Heart right ventricle (tissue), 16 donors: ENCODE measurements at regions not wholly inside any gene's neighbourhood (a gene's known extent, or its start where the extent isn't known, plus 50 kb on each side); places are given as distances from the start of the nearest gene placed in this dataset.

Experiments
- ATAC-seq, 8 donors: fragments of 200-7000 bp; cut with Tn5 transposase; one replicate each; pipeline ENCODE4 v1.9.1; 2020; ENCODE audit warnings: mild to moderate bottlenecking in 8 of 8, moderate library complexity in 8 of 8, moderate number of reproducible peaks in 1 of 8
- DNase-seq, 2 donors: peaks; one replicate each; pipeline ENCODE4 v3.0.0-alpha.2; 2020
- H3K27ac ChIP-seq, 10 donors: fragments of 200-600 bp; sonication (generic) in 2 of 10; one replicate each; pipeline versions ENCODE4 v1.5.0 to v1.8.0; 2020 to 2022; ENCODE audit warnings: mild to moderate bottlenecking in 3 of 10
- H3K27me3 ChIP-seq, 7 donors: fragments of 200-600 bp; one replicate each; pipeline ENCODE4 v1.8.0; 2021 to 2022; ENCODE audit warnings: mild to moderate bottlenecking in 2 of 7
- H3K36me3 ChIP-seq, 9 donors: fragments of 200-600 bp; sonication (generic) in 1 of 9; one replicate each; pipeline versions ENCODE4 v1.5.0 to v1.8.0; 2020 to 2022; ENCODE audit warnings: mild to moderate bottlenecking in 2 of 9
- H3K4me1 ChIP-seq, 9 donors: fragments of 200-600 bp; sonication (generic) in 1 of 9; one replicate each; pipeline versions ENCODE4 v1.5.0 to v1.8.0; 2020 to 2022; ENCODE audit warnings: mild to moderate bottlenecking in 4 of 9
- H3K4me3 ChIP-seq, 10 donors: fragments of 200-600 bp; sonication (generic) in 2 of 10; one replicate each; pipeline versions ENCODE4 v1.5.0 to v1.8.0; 2020 to 2022; ENCODE audit warnings: mild to moderate bottlenecking in 7 of 10, moderate library complexity in 2 of 10
- H3K9me3 ChIP-seq, 11 donors: fragments of 200-600 bp in 10 of 11; sonication (generic) in 2 of 11; one replicate each; pipeline versions ENCODE4 v1.5.0 to v1.8.0; 2013 to 2022; ENCODE audit warnings: mild to moderate bottlenecking in 2 of 11, control low read depth in 1 of 11, moderate library complexity in 1 of 11
- CTCF ChIP-seq, 9 donors: fragments of 200-600 bp; sonication (generic) in 2 of 9; IDR thresholded peaks; one replicate each; pipeline versions ENCODE4 v1.5.0 to v1.8.0; 2021 to 2022; ENCODE audit warnings: antibody characterized with exemption in 9 of 9, mild to moderate bottlenecking in 5 of 9, moderate library complexity in 1 of 9
- WGBS, 2 donors: extraction: QIAGEN DNeasy Blood & Tissue Kit; methylation state at CpG; one replicate each; pipeline ENCODE4 v1.1.7; 2013; ENCODE audit warnings: inconsistent platforms in 1 of 2; 5-methylcytosine and 5-hydroxymethylcytosine counted together
- intact Hi-C, 10 donors: fragments of 100-400 bp; cut with DNase I; formaldehyde crosslinking; loops; one replicate each; pipeline versions ENCODE4 v1.11.1 to v1.14.2; 2022
- donor health status: Arrhythmogenic right ventricular cardiomyopathy.
- donor health status: ischemic (EF 13 %, LVEDD 7.1; RV severe dilation, severe dysfunction).
- donor health status: healthy with polysubstance abuse.
- donor health status: DM: no; HTN: yes; CAD: no.
- donor health status: DM: no; HTN: no; CAD: no.
- donor health status: ischemic (EF 25% LVEDD 6.9; RV normal size, moderate dysfunction).
- donor health status: ischemic (EF 25% LVEDD 5.7; RV mildly dilated, moderate dysfunction).
- donor health status: healthy.
- donor health status: DM: yes; HTN: yes; CAD: no.
- donor health status: Ischemic cardiomyopathy.
- donor health status: ischemic (EF 35%, LVEDD 5.7; RV mildly dilated, moderate dysfunction).
- donor health status: nonischemic (EF 11% LVEDD 7.7; RV severe dilation, severe dysfunction).
- donor health status: DM: yes; HTN: yes; CAD: no.
- donor health status: PGD.
- donor health status: ischemic (EF 29% LVEDD 5.4; RV normal size, mild dysfunction).
- donor health status: nonischemic (EF 23%, LVEDD 6.1; RV moderate dilation, normal function).

GRCh38 chr12:74204236-74204635 lies 333.4 kb upstream of the ATXN7L3B start:
- Histone ChIP-seq H3K27ac (no peak overlapping the region), H3K4me1 (no peaks in the 10 kb centered on the region), H3K27me3 (no peaks in the 10 kb centered on the region), H3K9me3 (peaks cover 0 to 18% (median 3%) of the 10 kb centered on the region in 11 donors), H3K4me3 (no peak overlapping the region), H3K36me3 (no peaks in the 10 kb centered on the region)
- DNase-seq (no peak), ATAC-seq (no peak)
- no peak for TF ChIP-seq CTCF (IDR thresholded peaks at IDR 0.05)
- intact Hi-C loops = loop anchor here in 1 of 10 donors (2.0 kb wide), 1 partner anchor 19 kb away; no protein-coding TSS in a partner anchor
- 70 to 83% methylated on average over 3 of the region's 3 CpGs for WGBS, 2 donors

- 83 to 87% methylated on average over 3 of the region's 3 CpGs for WGBS, 2 donors
- no peaks in the 10 kb centered on the region for H3K4me1 ChIP-seq
- H3K27ac ChIP-seq = no peak overlapping the region
- ATAC-seq (no peak), DNase-seq (no peak)
- no peak for TF ChIP-seq CTCF (IDR thresholded peaks at IDR 0.05)
- no peak overlapping the region for H3K4me3 ChIP-seq
- no peaks in the 10 kb centered on the region for H3K27me3 ChIP-seq
- no peaks in the 10 kb centered on the region for H3K36me3 ChIP-seq
- H3K9me3 ChIP-seq = peaks cover 0 to 3% (median 0%) of the 10 kb centered on the region in 11 donors
- intact Hi-C loops = no loop called here
Measured at GRCh38 chr12:74227846-74228545, 309.6 kb upstream of the ATXN7L3B start.

- no peak for TF ChIP-seq CTCF (IDR thresholded peaks at IDR 0.05)
- Histone ChIP-seq H3K36me3 (no peaks in the 10 kb centered on the region), H3K4me3 (no peak overlapping the region), H3K27me3 (no peaks in the 10 kb centered on the region), H3K27ac (no peak overlapping the region), H3K9me3 (peaks cover 0 to 4% (median 0%) of the 10 kb centered on the region in 11 donors), H3K4me1 (no peaks in the 10 kb centered on the region)
- intact Hi-C loops = no loop called here
- DNase-seq (no peak), ATAC-seq (no peak)
Measured at GRCh38 chr12:74229671-74230070, 308.0 kb upstream of the ATXN7L3B start.

- Histone ChIP-seq H3K27ac (no peak overlapping the region), H3K27me3 (no peaks in the 10 kb centered on the region), H3K9me3 (peaks cover 0 to 42% (median 15%) of the 10 kb centered on the region in 11 donors), H3K4me1 (no peaks in the 10 kb centered on the region), H3K4me3 (no peak overlapping the region), H3K36me3 (no peaks in the 10 kb centered on the region)
- 88 to 90% methylated on average over 2 of the region's 2 CpGs for WGBS, 2 donors
- ATAC-seq = no peak
- intact Hi-C loops = no loop called here
- no peak for TF ChIP-seq CTCF (IDR thresholded peaks at IDR 0.05)
- no peak for DNase-seq
Measured at GRCh38 chr12:74235342-74235741, 302.3 kb upstream of the ATXN7L3B start.
